SU-DHL-6 (cell line): ENCODE measurements at regions not wholly inside any gene's neighbourhood (a gene's known extent, or its start where the extent isn't known, plus 50 kb on each side); places are given as distances from the start of the nearest gene placed in this dataset.

Experiments used
- CTCF ChIP-seq: fragments of 200-600 bp; sonication (generic); IDR thresholded peaks from one replicate; pipeline ENCODE4 v1.5.1; 2017; ENCODE audit warnings: antibody characterized with exemption, mild to moderate bottlenecking, low read length, moderate library complexity; ENCODE audit not compliant: insufficient read depth, poor library complexity, severe bottlenecking
- EZH2phosphoT487 ChIP-seq: fragments of 200-600 bp; sonication (generic), shearing (Covaris generic); conservative IDR thresholded peaks from 2 replicates; pipeline ENCODE4 v1.6.1; 2018; ENCODE audit warnings: mild to moderate bottlenecking, antibody characterized with exemption, low read length, moderate library complexity, mixed read lengths

- TF ChIP-seq CTCF: no peak
- no peak for TF ChIP-seq EZH2phosphoT487
Observed at GRCh38 chr4:71093745-71094144, 100.3 kb downstream of the DCK start.
